HCT116 (cell line): ENCODE measurements at regions not wholly inside any gene's neighbourhood (a gene's known extent, or its start where the extent isn't known, plus 50 kb on each side); places are given as distances from the start of the nearest gene placed in this dataset.

Experiments used
- POLR2AphosphoS5 ChIP-seq: IDR thresholded peaks from 2 replicates; pipeline ENCODE4 v1.6.1; 2011; ENCODE audit warnings: mild to moderate bottlenecking, low read depth, low read length, moderate library complexity
- TF ChIP-seq, protein P1 (sequence below), 3 experiments: fragments of 200-600 bp in 1 of 3; sonication (generic) in 1 of 3; IDR thresholded peaks in 2 of 3; conservative IDR thresholded peaks in 1 of 3; 2 replicates each; pipeline ENCODE4 v1.5.1; 2012 to 2017; ENCODE audit warnings: low read depth in 2 of 3, low read length in 2 of 3, antibody characterized with exemption in 1 of 3, borderline replicate concordance in 1 of 3, control low read depth in 1 of 3, mild to moderate bottlenecking in 1 of 3, mixed read lengths in 1 of 3, mixed run types in 1 of 3, moderate library complexity in 1 of 3; ENCODE audit not compliant: insufficient read depth in 1 of 3

DNA sequence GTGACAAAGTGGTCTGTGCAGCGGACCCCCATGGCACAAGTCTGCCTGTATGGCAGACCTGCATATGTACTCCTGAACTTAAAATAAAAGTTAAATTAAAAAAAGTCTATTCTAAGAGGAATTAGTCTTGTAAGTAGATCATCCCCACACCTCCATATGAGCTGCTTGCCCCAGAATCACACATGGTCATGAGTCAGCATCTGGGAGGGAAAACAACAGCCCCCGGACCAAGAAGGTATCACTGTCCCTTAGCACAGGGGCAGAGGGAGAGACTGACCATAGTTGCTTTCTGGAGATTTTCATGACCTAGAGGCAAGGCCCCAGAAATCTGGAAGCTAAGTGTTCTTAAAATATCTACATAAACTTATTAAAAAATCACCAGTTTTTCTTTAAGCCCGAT, 86.6 kb upstream of the PDK4 start:
- no peak for TF ChIP-seq POLR2AphosphoS5
- TF ChIP-seq, protein P1, sequence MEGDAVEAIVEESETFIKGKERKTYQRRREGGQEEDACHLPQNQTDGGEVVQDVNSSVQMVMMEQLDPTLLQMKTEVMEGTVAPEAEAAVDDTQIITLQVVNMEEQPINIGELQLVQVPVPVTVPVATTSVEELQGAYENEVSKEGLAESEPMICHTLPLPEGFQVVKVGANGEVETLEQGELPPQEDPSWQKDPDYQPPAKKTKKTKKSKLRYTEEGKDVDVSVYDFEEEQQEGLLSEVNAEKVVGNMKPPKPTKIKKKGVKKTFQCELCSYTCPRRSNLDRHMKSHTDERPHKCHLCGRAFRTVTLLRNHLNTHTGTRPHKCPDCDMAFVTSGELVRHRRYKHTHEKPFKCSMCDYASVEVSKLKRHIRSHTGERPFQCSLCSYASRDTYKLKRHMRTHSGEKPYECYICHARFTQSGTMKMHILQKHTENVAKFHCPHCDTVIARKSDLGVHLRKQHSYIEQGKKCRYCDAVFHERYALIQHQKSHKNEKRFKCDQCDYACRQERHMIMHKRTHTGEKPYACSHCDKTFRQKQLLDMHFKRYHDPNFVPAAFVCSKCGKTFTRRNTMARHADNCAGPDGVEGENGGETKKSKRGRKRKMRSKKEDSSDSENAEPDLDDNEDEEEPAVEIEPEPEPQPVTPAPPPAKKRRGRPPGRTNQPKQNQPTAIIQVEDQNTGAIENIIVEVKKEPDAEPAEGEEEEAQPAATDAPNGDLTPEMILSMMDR (IDR thresholded peaks at IDR 0.05 in 2 of 3, conservative IDR thresholded peaks at IDR 0.05 in 1 of 3; ENCODE audit: borderline replicate concordance in 1 of 3, insufficient read depth in 1 of 3, low read depth in 2 of 3, low read length in 2 of 3): no peak
